WTC11 (cell line): ENCODE measurements at regions not wholly inside any gene's neighbourhood (a gene's known extent, or its start where the extent isn't known, plus 50 kb on each side); places are given as distances from the start of the nearest gene placed in this dataset.

Experiments
- ATAC-seq: fragments of 200-7000 bp; cut with Tn5 transposase; 2 replicates; pipeline ENCODE4 v1.10.0; 2021; ENCODE audit warnings: mild to moderate bottlenecking, moderate library complexity
- CTCF ChIA-PET: fragments of 300-600 bp; sonication (Branson Sonifier 250); formaldehyde crosslinking; loops from one replicate; lab custom pipeline; 2021; ENCODE audit warnings: antibody characterized with exemption; lab: Charles Lee
- POLR2A ChIA-PET: fragments of 350-600 bp; sonication (Branson Sonifier 250); formaldehyde crosslinking; loops from one replicate; lab custom pipeline; 2021; ENCODE audit warnings: antibody characterized with exemption; lab: Charles Lee
- DNase-seq: peaks from one replicate; pipeline ENCODE4 v3.0.0; 2021; ENCODE audit warnings: low spot score
- H3K27ac Mint-ChIP-seq: 2 replicates; pipeline ENCODE4 v1.8.0; 2021; ENCODE audit warnings: mixed read lengths
- H3K27me3 Mint-ChIP-seq: 2 replicates; pipeline ENCODE4 v1.8.0; 2021; ENCODE audit warnings: low read depth, mild to moderate bottlenecking, moderate library complexity, mixed read lengths
- H3K36me3 Mint-ChIP-seq: 2 replicates; pipeline ENCODE4 v1.8.0; 2021; ENCODE audit warnings: mixed read lengths
- H3K4me1 Mint-ChIP-seq: 2 replicates; pipeline ENCODE4 v1.8.0; 2022; ENCODE audit warnings: mixed read lengths
- H3K4me3 Mint-ChIP-seq: 2 replicates; pipeline ENCODE4 v1.8.0; 2021; ENCODE audit warnings: mild to moderate bottlenecking, moderate library complexity, mixed read lengths
- H3K9me3 Mint-ChIP-seq: 2 replicates; pipeline ENCODE4 v1.8.0; 2021; ENCODE audit warnings: mixed read lengths
- CREB1 ChIP-seq: sonication (generic); formaldehyde crosslinking; IDR thresholded peaks from 2 replicates; pipeline ENCODE4 v1.8.0; 2023; ENCODE audit warnings: mild to moderate bottlenecking, missing genetic modification reagents
- CTCF ChIP-seq: fragments of 200-600 bp; IDR thresholded peaks from 2 replicates; pipeline ENCODE4 v1.8.0; 2022; ENCODE audit warnings: antibody characterized with exemption
- E2F4 ChIP-seq: sonication (generic); formaldehyde crosslinking; IDR thresholded peaks from 2 replicates; pipeline ENCODE4 v1.8.1; 2022; ENCODE audit warnings: low read depth, mild to moderate bottlenecking, moderate library complexity, missing genetic modification reagents, borderline replicate concordance
- EMX1 ChIP-seq: fragments of 250-450 bp; sonication (Bioruptor Pico); IDR thresholded peaks from 2 replicates; pipeline ENCODE4 v1.8.0; 2021; ENCODE audit warnings: mild to moderate bottlenecking
- FOXP4 ChIP-seq: sonication (generic); formaldehyde crosslinking; IDR thresholded peaks from 2 replicates; pipeline ENCODE4 v1.8.0; 2022; ENCODE audit warnings: mild to moderate bottlenecking, missing genetic modification reagents
- GRHL2 ChIP-seq: fragments of 250-450 bp; sonication (Bioruptor Pico); IDR thresholded peaks from 2 replicates; pipeline ENCODE4 v1.8.0; 2022; ENCODE audit warnings: mild to moderate bottlenecking, moderate library complexity; ENCODE audit not compliant: insufficient replicate concordance, severe bottlenecking
- GTF2I ChIP-seq: fragments of 250-450 bp; sonication (Bioruptor Pico); conservative IDR thresholded peaks from 2 replicates; pipeline ENCODE4 v1.4.0; 2021; ENCODE audit warnings: mild to moderate bottlenecking
- MXD4 ChIP-seq: fragments of 250-450 bp; sonication (Bioruptor Pico); IDR thresholded peaks from 2 replicates; pipeline ENCODE4 v1.8.0; 2021; ENCODE audit warnings: mild to moderate bottlenecking, moderate library complexity, borderline replicate concordance
- ZNF121 ChIP-seq: sonication (generic); formaldehyde crosslinking; IDR thresholded peaks from 2 replicates; pipeline ENCODE4 v1.8.0; 2023; ENCODE audit warnings: missing genetic modification reagents
- ZNF425 ChIP-seq: fragments of 250-450 bp; sonication (Bioruptor Pico); conservative IDR thresholded peaks from 2 replicates; pipeline ENCODE4 v1.9.0; 2021; ENCODE audit warnings: mild to moderate bottlenecking
- ZNF671 ChIP-seq: fragments of 250-450 bp; sonication (Bioruptor Pico); IDR thresholded peaks from 2 replicates; pipeline ENCODE4 v1.8.0; 2021; ENCODE audit warnings: mild to moderate bottlenecking
- TF ChIP-seq, protein P1 (sequence below): sonication (generic); formaldehyde crosslinking; IDR thresholded peaks from 2 replicates; pipeline ENCODE4 v1.8.0; 2023; ENCODE audit warnings: missing genetic modification reagents, mild to moderate bottlenecking, borderline replicate concordance
- TF ChIP-seq, protein P2 (sequence below): fragments of 250-450 bp; sonication (Bioruptor Pico); IDR thresholded peaks from 2 replicates; pipeline ENCODE4 v1.9.0; 2021; ENCODE audit warnings: moderate library complexity, mild to moderate bottlenecking, inconsistent platforms, borderline replicate concordance

DNA sequence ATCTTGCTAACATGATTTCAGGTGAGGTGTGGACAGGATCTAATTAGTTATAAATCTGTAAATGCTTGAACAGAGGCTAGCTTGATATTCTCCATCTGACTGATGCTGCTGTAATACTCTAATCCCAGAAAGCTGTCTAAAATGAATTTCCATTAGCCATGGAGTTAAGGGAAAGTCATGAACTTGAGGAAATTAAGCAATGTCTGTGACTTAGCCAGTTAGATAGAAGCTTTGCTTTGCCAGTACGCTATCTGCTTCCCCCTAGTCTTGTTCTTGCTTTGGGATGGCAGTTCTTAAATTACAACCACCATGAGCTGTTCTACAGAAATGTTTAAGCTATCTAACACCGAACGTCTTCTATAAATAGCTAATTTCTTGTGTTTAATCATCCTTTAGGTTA lies 195.7 kb downstream of the PRL start (continued):
- TF ChIP-seq ZNF425 (no peak), GTF2I (CRISPR knock-in tag) (no peak), E2F4 (CRISPR knock-in tag) (no peak)
- TF ChIP-seq, protein P1, sequence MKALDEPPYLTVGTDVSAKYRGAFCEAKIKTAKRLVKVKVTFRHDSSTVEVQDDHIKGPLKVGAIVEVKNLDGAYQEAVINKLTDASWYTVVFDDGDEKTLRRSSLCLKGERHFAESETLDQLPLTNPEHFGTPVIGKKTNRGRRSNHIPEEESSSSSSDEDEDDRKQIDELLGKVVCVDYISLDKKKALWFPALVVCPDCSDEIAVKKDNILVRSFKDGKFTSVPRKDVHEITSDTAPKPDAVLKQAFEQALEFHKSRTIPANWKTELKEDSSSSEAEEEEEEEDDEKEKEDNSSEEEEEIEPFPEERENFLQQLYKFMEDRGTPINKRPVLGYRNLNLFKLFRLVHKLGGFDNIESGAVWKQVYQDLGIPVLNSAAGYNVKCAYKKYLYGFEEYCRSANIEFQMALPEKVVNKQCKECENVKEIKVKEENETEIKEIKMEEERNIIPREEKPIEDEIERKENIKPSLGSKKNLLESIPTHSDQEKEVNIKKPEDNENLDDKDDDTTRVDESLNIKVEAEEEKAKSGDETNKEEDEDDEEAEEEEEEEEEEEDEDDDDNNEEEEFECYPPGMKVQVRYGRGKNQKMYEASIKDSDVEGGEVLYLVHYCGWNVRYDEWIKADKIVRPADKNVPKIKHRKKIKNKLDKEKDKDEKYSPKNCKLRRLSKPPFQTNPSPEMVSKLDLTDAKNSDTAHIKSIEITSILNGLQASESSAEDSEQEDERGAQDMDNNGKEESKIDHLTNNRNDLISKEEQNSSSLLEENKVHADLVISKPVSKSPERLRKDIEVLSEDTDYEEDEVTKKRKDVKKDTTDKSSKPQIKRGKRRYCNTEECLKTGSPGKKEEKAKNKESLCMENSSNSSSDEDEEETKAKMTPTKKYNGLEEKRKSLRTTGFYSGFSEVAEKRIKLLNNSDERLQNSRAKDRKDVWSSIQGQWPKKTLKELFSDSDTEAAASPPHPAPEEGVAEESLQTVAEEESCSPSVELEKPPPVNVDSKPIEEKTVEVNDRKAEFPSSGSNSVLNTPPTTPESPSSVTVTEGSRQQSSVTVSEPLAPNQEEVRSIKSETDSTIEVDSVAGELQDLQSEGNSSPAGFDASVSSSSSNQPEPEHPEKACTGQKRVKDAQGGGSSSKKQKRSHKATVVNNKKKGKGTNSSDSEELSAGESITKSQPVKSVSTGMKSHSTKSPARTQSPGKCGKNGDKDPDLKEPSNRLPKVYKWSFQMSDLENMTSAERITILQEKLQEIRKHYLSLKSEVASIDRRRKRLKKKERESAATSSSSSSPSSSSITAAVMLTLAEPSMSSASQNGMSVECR (CRISPR knock-in tag) = no peak

GRCh38 chr6:22102671-22103070 lies 194.2 kb downstream of the PRL start:
- DNase-seq = no peak
- H3K4me3 Mint-ChIP-seq = no peak overlapping the region

DNA sequence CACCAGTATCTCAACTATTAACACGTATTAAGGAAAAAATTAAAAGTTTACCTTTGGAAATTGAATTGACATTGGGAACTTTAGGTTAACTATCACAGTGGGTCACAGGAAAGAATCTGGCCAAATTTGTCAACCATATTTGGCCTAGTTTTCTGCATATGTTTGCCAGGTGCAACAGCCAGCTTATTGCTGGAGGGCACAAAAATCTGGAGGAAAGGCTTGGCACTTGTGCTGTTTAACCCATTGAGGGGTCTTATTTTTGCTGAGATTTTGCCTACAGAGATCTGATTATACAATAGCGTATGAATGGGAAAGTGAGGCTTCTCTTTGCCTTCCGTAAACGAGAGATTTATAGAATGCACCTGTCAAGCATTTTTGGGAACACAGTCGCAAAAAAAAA lies 190.4 kb downstream of the PRL start:
- Mint-ChIP-seq H3K36me3 (peaks cover 4% of the 10 kb centered on the region; the same call in 1 of the 2 replicates), H3K9me3 (no peaks in the 10 kb centered on the region), H3K27ac (no peak overlapping the region), H3K4me1 (peaks cover 5% of the 10 kb centered on the region; the same call in 1 of the 2 replicates), H3K27me3 (no peaks in the 10 kb centered on the region), H3K4me3 (no peak overlapping the region)
- ChIA-PET POLR2A (no interaction called here), CTCF (no interaction called here)
- TF ChIP-seq CREB1 (CRISPR knock-in tag) (no peak), ZNF121 (CRISPR knock-in tag) (no peak), GTF2I (CRISPR knock-in tag) (no peak), ZNF671 (CRISPR knock-in tag) (no peak), MXD4 (CRISPR knock-in tag) (no peak), FOXP4 (CRISPR knock-in tag) (no peak), EMX1 (CRISPR knock-in tag) (no peak)
- TF ChIP-seq, protein P2, sequence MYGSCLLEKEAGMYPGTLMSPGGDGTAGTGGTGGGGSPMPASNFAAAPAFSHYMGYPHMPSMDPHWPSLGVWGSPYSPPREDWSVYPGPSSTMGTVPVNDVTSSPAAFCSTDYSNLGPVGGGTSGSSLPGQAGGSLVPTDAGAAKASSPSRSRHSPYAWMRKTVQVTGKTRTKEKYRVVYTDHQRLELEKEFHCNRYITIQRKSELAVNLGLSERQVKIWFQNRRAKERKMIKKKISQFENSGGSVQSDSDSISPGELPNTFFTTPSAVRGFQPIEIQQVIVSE (CRISPR knock-in tag) = no peak
- ATAC-seq = no peak
- DNase-seq = no peak

More at GRCh38 chr6:22102671-22103070, 194.2 kb downstream of the PRL start:
- Mint-ChIP-seq H3K9me3 (no peaks in the 10 kb centered on the region), H3K4me1 (no peaks in the 10 kb centered on the region), H3K27ac (no peak overlapping the region), H3K36me3 (no peaks in the 10 kb centered on the region), H3K27me3 (no peaks in the 10 kb centered on the region)
- ATAC-seq = no peak
- CTCF ChIA-PET = no interaction called here
- no peak for TF ChIP-seq GRHL2 (CRISPR knock-in tag)
- TF ChIP-seq CTCF = no peak
- POLR2A ChIA-PET = no interaction called here
